ENCODE measurements at regions not wholly inside any gene's neighbourhood (a gene's known extent, or its start where the extent isn't known, plus 50 kb on each side); places are given as distances from the start of the nearest gene placed in this dataset.
"Not testable (repeated sequence)": the region's sequence is repeated elsewhere in the genome, so short reads cannot be mapped to it uniquely, and the experiment has no call there.

GRCh38 chr13:22855926-22856325, 324.9 kb upstream of the SGCG start:
- ChIA-PET CTCF (no interaction called here), POLR2A (no interaction called here)
- Histone ChIP-seq H3K36me3 (ENCODE audit: control insufficient read depth in 2 of 2, insufficient read depth in 1 of 2, low read length in 2 of 2) (no peaks in the 10 kb centered on the region), H3K27ac (ENCODE audit: extremely low read depth, low read depth, low read length) (no peak overlapping the region), H3K9me3 (ENCODE audit: control insufficient read depth, insufficient read depth, low read depth, low read length) (no peaks in the 10 kb centered on the region), H3K4me3 (ENCODE audit: low read depth, low read length) (no peak overlapping the region), H3K4me1 (ENCODE audit: control insufficient read depth, insufficient read depth, low read length) (no peaks in the 10 kb centered on the region)
- TF ChIP-seq ZNF324 (tag by site-specific recombination; IDR thresholded peaks at IDR 0.05) = no peak
- no peak for TF ChIP-seq ZNF112 (tag by site-specific recombination; IDR thresholded peaks at IDR 0.05)
- TF ChIP-seq ZNF664 (tag by site-specific recombination; IDR thresholded peaks at IDR 0.05) = no peak
- no peak for TF ChIP-seq ZNF423 (tag by site-specific recombination; IDR thresholded peaks at IDR 0.05)
- TF ChIP-seq ZNF488 (tag by site-specific recombination; IDR thresholded peaks at IDR 0.05) = no peak
- TF ChIP-seq ZNF248 (tag by site-specific recombination; IDR thresholded peaks at IDR 0.05) = no peak
- TF ChIP-seq ZNF214 (tag by site-specific recombination; IDR thresholded peaks at IDR 0.05; ENCODE audit: borderline replicate concordance) = no peak
- TF ChIP-seq ZBTB44 (tag by site-specific recombination; IDR thresholded peaks at IDR 0.05) = no peak
- no peak for TF ChIP-seq ELK4 (IDR thresholded peaks at IDR 0.05; ENCODE audit: borderline replicate concordance, low read depth, low read length)
- no peak for TF ChIP-seq ZBTB20 (tag by site-specific recombination; IDR thresholded peaks at IDR 0.05)
- TF ChIP-seq ZNF561 (tag by site-specific recombination; IDR thresholded peaks at IDR 0.05; ENCODE audit: borderline replicate concordance) = no peak
- TF ChIP-seq PRDM6 (tag by site-specific recombination; IDR thresholded peaks at IDR 0.05) = no peak

- H3K4me1 ChIP-seq (ENCODE audit: control insufficient read depth, insufficient read depth, low read length); H3K27ac ChIP-seq (ENCODE audit: extremely low read depth, low read depth, low read length); H3K4me3 ChIP-seq (ENCODE audit: low read depth, low read length); CTCF ChIA-PET; POLR2A ChIA-PET; H3K9me3 ChIP-seq (ENCODE audit: control insufficient read depth, insufficient read depth, low read depth, low read length); H3K36me3 ChIP-seq (ENCODE audit: control insufficient read depth in 2 of 2, insufficient read depth in 1 of 2, low read length in 2 of 2): not testable (repeated sequence)
Measured at GRCh38 chr13:22858980-22859379, 321.8 kb upstream of the SGCG start.

GRCh38 chr13:22859411-22859810, 321.4 kb upstream of the SGCG start:
- H3K9me3 ChIP-seq (ENCODE audit: control insufficient read depth, insufficient read depth, low read depth, low read length); POLR2A ChIA-PET; H3K27ac ChIP-seq (ENCODE audit: extremely low read depth, low read depth, low read length); H3K4me1 ChIP-seq (ENCODE audit: control insufficient read depth, insufficient read depth, low read length); H3K4me3 ChIP-seq (ENCODE audit: low read depth, low read length); H3K36me3 ChIP-seq (ENCODE audit: control insufficient read depth in 2 of 2, insufficient read depth in 1 of 2, low read length in 2 of 2); CTCF ChIA-PET: not testable (repeated sequence)

- no peaks in the 10 kb centered on the region for H3K9me3 ChIP-seq (ENCODE audit: control insufficient read depth, insufficient read depth, low read depth, low read length)
- H3K4me3 ChIP-seq (ENCODE audit: low read depth, low read length) = no peak overlapping the region
- H3K36me3 ChIP-seq (ENCODE audit: control insufficient read depth in 2 of 2, insufficient read depth in 1 of 2, low read length in 2 of 2) = no peaks in the 10 kb centered on the region
- H3K27ac ChIP-seq (ENCODE audit: extremely low read depth, low read depth, low read length) = no peak overlapping the region
- ChIA-PET POLR2A (no interaction called here), CTCF (no interaction called here)
- no peaks in the 10 kb centered on the region for H3K4me1 ChIP-seq (ENCODE audit: control insufficient read depth, insufficient read depth, low read length)
- no peak for TF ChIP-seq ZNF571 (tag by site-specific recombination; IDR thresholded peaks at IDR 0.05)
- TF ChIP-seq ZNF350 (tag by site-specific recombination; IDR thresholded peaks at IDR 0.05) = no peak
- no peak for TF ChIP-seq ZNF202 (tag by site-specific recombination; IDR thresholded peaks at IDR 0.05; ENCODE audit: borderline replicate concordance)
- no peak for TF ChIP-seq ZNF138 (tag by site-specific recombination; IDR thresholded peaks at IDR 0.05; ENCODE audit: borderline replicate concordance)
- TF ChIP-seq YY1 (tag by site-specific recombination; IDR thresholded peaks at IDR 0.05) = no peak
- TF ChIP-seq ZNF654 (tag by site-specific recombination; IDR thresholded peaks at IDR 0.05; ENCODE audit: low read depth) = no peak
- TF ChIP-seq ZSCAN16 (tag by site-specific recombination; IDR thresholded peaks at IDR 0.05) = no peak
- no peak for TF ChIP-seq ZNF707 (tag by site-specific recombination; IDR thresholded peaks at IDR 0.05)
- TF ChIP-seq ZXDB (tag by site-specific recombination; IDR thresholded peaks at IDR 0.05) = no peak
- TF ChIP-seq ZNF837 (tag by site-specific recombination; IDR thresholded peaks at IDR 0.05) = no peak
- TF ChIP-seq WT1 (tag by site-specific recombination; IDR thresholded peaks at IDR 0.05) = no peak
- TF ChIP-seq ZSCAN18 (tag by site-specific recombination; IDR thresholded peaks at IDR 0.05) = no peak
Measured at GRCh38 chr13:22861958-22862466, 318.8 kb upstream of the SGCG start.
